GM12878 (cell line): ENCODE measurements at regions not wholly inside any gene's neighbourhood (a gene's known extent, or its start where the extent isn't known, plus 50 kb on each side); places are given as distances from the start of the nearest gene placed in this dataset.

Experiments
- ATAC-seq: fragments of 200-7000 bp; cut with Tn5 transposase; 3 replicates; pipeline ENCODE4 v1.9.1; 2020; ENCODE audit warnings: mild to moderate bottlenecking, moderate library complexity
- BruUV-seq: library from RNA; stranded (reverse); fragments of 400-500 nt; replicated peaks from 2 replicates; lab custom pipeline; 2021; lab: Mats Ljungman, UMichigan
- CTCF ChIA-PET: fragments of 300-600 bp; sonication (Branson Sonifier 250); formaldehyde crosslinking; extraction: SDS; loops from one replicate; lab custom pipeline; 2021; ENCODE audit warnings: inconsistent platforms; lab: Yijun Ruan, JAX
- POLR2A ChIA-PET: fragments of 350-600 bp; formaldehyde crosslinking; extraction: SDS; loops from one replicate; lab custom pipeline; 2021; ENCODE audit warnings: inconsistent platforms; lab: Charles Lee
- RAD21 ChIA-PET: fragments of 300-600 bp; sonication (Branson Sonifier 250); formaldehyde crosslinking; loops from one replicate; lab custom pipeline; 2023; ENCODE audit warnings: antibody characterized with exemption; ENCODE audit not compliant: unreplicated experiment; lab: Charles Lee
- SMC1A ChIA-PET: fragments of 300-600 bp; sonication (Branson Sonifier 250); formaldehyde crosslinking; loops from one replicate; lab custom pipeline; 2023; ENCODE audit not compliant: unreplicated experiment, uncharacterized antibody; lab: Charles Lee
- DNase-seq: peaks from one replicate; pipeline ENCODE4 v3.0.0-alpha.2; 2011; ENCODE audit warnings: low read depth, low spot score
- FAIRE-seq: peaks from 3 replicates; lab custom pipeline; 2011; peaks lifted over from hg19 to GRCh38; lab: Jason Lieb, UNC
- H2AFZ ChIP-seq: 2 replicates; pipeline ENCODE4 v1.6.0; 2011; ENCODE audit warnings: low read depth, low read length, control low read depth; ENCODE audit not compliant: control insufficient read depth
- H3K27ac ChIP-seq: 2 replicates; pipeline ENCODE4 v1.5.1; 2011; ENCODE audit warnings: control low read depth; ENCODE audit not compliant: control insufficient read depth, insufficient read depth
- H3K27me3 ChIP-seq, 2 experiments: replicated peaks in 1 of 2; 2 replicates each; pipeline versions ENCODE4 v1.6.0 to v1.6.1; 2011; ENCODE audit warnings: low read length in 1 of 2; ENCODE audit not compliant: control insufficient read depth in 2 of 2, insufficient read depth in 2 of 2
- H3K36me3 ChIP-seq, 2 experiments: 2 replicates each; pipeline ENCODE4 v1.5.1; 2011; ENCODE audit warnings: low read length in 1 of 2; ENCODE audit not compliant: control insufficient read depth in 2 of 2, insufficient read depth in 2 of 2
- H3K4me1 ChIP-seq: 2 replicates; pipeline ENCODE4 v1.6.1; 2011; ENCODE audit warnings: mild to moderate bottlenecking, low read length, moderate library complexity, mixed read lengths; ENCODE audit not compliant: control insufficient read depth, insufficient read depth
- H3K4me2 ChIP-seq: 2 replicates; pipeline ENCODE4 v1.6.0; 2011; ENCODE audit warnings: control low read depth; ENCODE audit not compliant: control insufficient read depth, insufficient read depth
- H3K4me3 ChIP-seq: fragments of 200-600 bp; sonication (generic); 2 replicates; pipeline ENCODE4 v1.5.1; 2016
- H3K79me2 ChIP-seq: 2 replicates; pipeline ENCODE4 v1.6.0; 2011; ENCODE audit warnings: low read length; ENCODE audit not compliant: control insufficient read depth, insufficient read depth
- H3K9ac ChIP-seq: 2 replicates; pipeline ENCODE4 v1.8.0; 2011; ENCODE audit warnings: low read length, control low read depth, mixed read lengths; ENCODE audit not compliant: control insufficient read depth, insufficient read depth
- H3K9me3 ChIP-seq: replicated peaks from 3 replicates; pipeline ENCODE4 v1.5.1; 2011; ENCODE audit warnings: mild to moderate bottlenecking, low read length; ENCODE audit not compliant: control insufficient read depth, insufficient read depth
- H4K20me1 ChIP-seq: 2 replicates; pipeline ENCODE4 v1.6.0; 2011; ENCODE audit not compliant: control insufficient read depth, insufficient read depth
- CTCF ChIP-seq, 3 experiments: IDR thresholded peaks in 2 of 3; conservative IDR thresholded peaks in 1 of 3; 2 replicates each; pipeline ENCODE4 v1.5.1; 2011; ENCODE audit warnings: low read depth in 3 of 3, low read length in 3 of 3, mild to moderate bottlenecking in 3 of 3, control low read depth in 2 of 3, moderate library complexity in 2 of 3, inconsistent platforms in 1 of 3, mixed read lengths in 1 of 3; ENCODE audit not compliant: control insufficient read depth in 2 of 3, insufficient read depth in 1 of 3; ENCODE audit errors: extremely low read depth in 1 of 3
- IKZF2 ChIP-seq, 2 experiments: fragments of 450-650 bp; IDR thresholded peaks; 2 replicates each; pipeline ENCODE4 v1.6.1; 2017; ENCODE audit warnings: mild to moderate bottlenecking in 2 of 2, moderate library complexity in 2 of 2
- RAD21 ChIP-seq: IDR thresholded peaks from 2 replicates; pipeline ENCODE4 v1.6.1; 2011; ENCODE audit warnings: mild to moderate bottlenecking, low read depth, low read length, moderate library complexity; ENCODE audit not compliant: insufficient read depth
- SKIL ChIP-seq: fragments of 450-650 bp; IDR thresholded peaks from 2 replicates; pipeline ENCODE4 v1.6.1; 2017; ENCODE audit warnings: mild to moderate bottlenecking, low read depth, inconsistent platforms; ENCODE audit not compliant: poor library complexity, severe bottlenecking
- SMC3 ChIP-seq: IDR thresholded peaks from 2 replicates; pipeline ENCODE4 v1.6.1; 2011; ENCODE audit warnings: low read length, improper control_type of control experiment, borderline replicate concordance
- SUZ12 ChIP-seq: fragments of 200-600 bp; sonication (generic); IDR thresholded peaks from one replicate; pipeline ENCODE4 v1.6.1; 2018; ENCODE audit warnings: antibody characterized with exemption, mild to moderate bottlenecking; ENCODE audit not compliant: unreplicated experiment
- ZNF592 ChIP-seq: fragments of 450-650 bp; IDR thresholded peaks from 2 replicates; pipeline ENCODE4 v1.6.1; 2017; ENCODE audit warnings: mild to moderate bottlenecking, moderate library complexity
- WGBS: methylation state at CpG from one replicate; pipeline ENCODE4 v1.1.6; 2016; ENCODE audit warnings: low lambda C conversion rate; ENCODE audit not compliant: insufficient replicate concordance, insufficient coverage; ENCODE audit errors: missing lambda C conversion rate; 5-methylcytosine and 5-hydroxymethylcytosine counted together
- in situ Hi-C: fragments of 300-500 bp; cut with MboI; formaldehyde crosslinking; loops from 9 replicates; pipeline ENCODE4 v1.14.3; 2018; ENCODE audit warnings: mixed read lengths
- intact Hi-C: fragments of 100-400 bp; cut with micrococcal nuclease; formaldehyde crosslinking; loops from one replicate; pipeline ENCODE4 v1.14.2; 2022; ENCODE audit not compliant: unreplicated experiment

GRCh38 chr4:112933790-112934189, 115.7 kb upstream of the ANK2 start (continued):
- TF ChIP-seq IKZF2 (IDR thresholded peaks at IDR 0.05), result no peak

- Histone ChIP-seq H3K4me3 (no peak overlapping the region), H4K20me1 (no peaks in the 10 kb centered on the region), H3K27me3 (no peaks in the 10 kb centered on the region)
- CTCF ChIA-PET, result interaction anchor here (0.5 to 13.0 kb wide), 55 partner anchors 11 to 840 kb away, joined by 3 to 320 read pairs (median 4); partner anchors contain the start of genes LARP7 and ZGRF1
- RAD21 ChIA-PET, result interaction anchor here (0.7 to 3.9 kb wide), 27 partner anchors 9 to 306 kb away, joined by 3 to 60 read pairs (median 4); no protein-coding TSS in a partner anchor
- WGBS, result 4% methylated on average over 1 of the region's 1 CpG
- TF ChIP-seq SUZ12 (no peak), RAD21 (peak; percentile 92), SMC3 (peak; percentile 74; the same call in 1 of the 2 replicates), CTCF (IDR thresholded peaks at IDR 0.05 in 2 of 3, conservative IDR thresholded peaks at IDR 0.05 in 1 of 3; ENCODE audit: control insufficient read depth in 2 of 3, extremely low read depth in 1 of 3, insufficient read depth in 1 of 3, low read depth in 3 of 3, low read length in 3 of 3) (peak; percentile 63 to 71 (median 67)), ZNF592 (0 out of 2 replicates have a peak, but pooled peaks have one; percentile 44), SKIL (peak; percentile 33)
- TF ChIP-seq, all 136 proteins: peak for 5
- Histone ChIP-seq H3K36me3 (no peaks in the 10 kb centered on the region), H3K27ac (no peak overlapping the region), H3K9me3 (no peaks in the 10 kb centered on the region), H3K4me1 (no peaks in the 10 kb centered on the region), H2AFZ (no peak overlapping the region), H3K4me2 (no peak overlapping the region), H3K79me2 (no peaks in the 10 kb centered on the region), H3K9ac (no peak overlapping the region)
- peak; percentile 72 for ATAC-seq
- BruUV-seq, result no TSS peak
- intact Hi-C loops, result loop anchor here (1.0 to 10.0 kb wide), 4 partner anchors 84 to 604 kb away; no protein-coding TSS in a partner anchor
- in situ Hi-C loops, result loop anchor here (5.0 kb wide), 2 partner anchors 171 to 301 kb away; partner anchors contain the start of genes LARP7 and ZGRF1
- ChIA-PET POLR2A (no interaction called here), SMC1A (interaction anchor here (0.8 to 7.5 kb wide), 41 partner anchors 8 to 361 kb away, joined by 3 to 98 read pairs (median 5); no protein-coding TSS in a partner anchor)
- FAIRE-seq, result peak; percentile 97
- no peak for DNase-seq
Observed at GRCh38 chr4:112938461-112939058, 110.9 kb upstream of the ANK2 start.
